Transverse colon (tissue), 4 donors: ENCODE measurements at regions not wholly inside any gene's neighbourhood (a gene's known extent, or its start where the extent isn't known, plus 50 kb on each side); places are given as distances from the start of the nearest gene placed in this dataset.

Experiments
- DNase-seq: peaks from one replicate; pipeline ENCODE4 v3.0.0-alpha.2; 2019
- H3K27ac ChIP-seq, 4 donors: fragments of 200-600 bp; sonication (generic); 2 replicates each; pipeline ENCODE4 v1.5.1; 2016 to 2018; ENCODE audit warnings: inconsistent platforms in 4 of 4
- H3K27me3 ChIP-seq: fragments of 200-600 bp; sonication (generic); 2 replicates; pipeline ENCODE4 v1.5.1; 2017; ENCODE audit warnings: inconsistent platforms
- H3K36me3 ChIP-seq, 4 donors: fragments of 200-600 bp; sonication (generic); 2 replicates each; pipeline ENCODE4 v1.5.1; 2017 to 2019; ENCODE audit warnings: inconsistent platforms in 4 of 4
- H3K4me1 ChIP-seq, 4 donors: fragments of 200-600 bp; sonication (generic); 2 replicates each; pipeline ENCODE4 v1.5.1; 2017 to 2020; ENCODE audit warnings: inconsistent platforms in 4 of 4
- H3K4me3 ChIP-seq, 4 donors: fragments of 200-600 bp; sonication (generic); 1 replicate in 1 of 4; 2 replicates in 3 of 4; pipeline versions ENCODE4 v1.5.1 to v1.6.1; 2017 to 2019; ENCODE audit warnings: inconsistent platforms in 4 of 4
- H3K9me3 ChIP-seq, 2 donors: fragments of 200-600 bp; sonication (generic); 2 replicates each; pipeline ENCODE4 v1.5.1; 2017 to 2019; ENCODE audit warnings: inconsistent platforms in 2 of 2
- EP300 ChIP-seq: sonication (generic); formaldehyde crosslinking; IDR thresholded peaks from one replicate; pipeline ENCODE4 v1.6.1; 2017; ENCODE audit warnings: antibody characterized with exemption, low read depth
- POLR2A ChIP-seq: fragments of 450-650 bp; IDR thresholded peaks from one replicate; pipeline ENCODE4 v1.6.1; 2016; ENCODE audit warnings: antibody characterized with exemption, mild to moderate bottlenecking, moderate library complexity
- POLR2AphosphoS5 ChIP-seq, 3 donors: sonication (generic); formaldehyde crosslinking; IDR thresholded peaks; one replicate each; pipeline ENCODE4 v1.6.1; 2016; ENCODE audit warnings: antibody characterized with exemption in 3 of 3
- WGBS, 2 donors: methylation state at CpG; one replicate each; pipeline ENCODE4 v1.1.5; 2018; ENCODE audit warnings: low coverage in 1 of 2; 5-methylcytosine and 5-hydroxymethylcytosine counted together
- in situ Hi-C, 4 donors: fragments of 200-750 bp; cut with MboI; loops; one replicate each; pipeline versions ENCODE4 v1.15.0 to v1.15.1; 2017; ENCODE audit warnings: low sequenced_read_pairs in 3 of 4, low pct_ligation_motif_present in 1 of 4, low pct_unique_long_range_greater_than_20kb in 1 of 4
- intact Hi-C: fragments of 100-400 bp; cut with DNase I; formaldehyde crosslinking; loops from one replicate; pipeline ENCODE4 v1.15.1; 2023; ENCODE audit warnings: low total_unique reads
- TF ChIP-seq, protein P1 (sequence below), 5 experiments: fragments of 200-600 bp in 3 of 5; fragments of 450-650 bp in 2 of 5; sonication (generic) in 3 of 5; IDR thresholded peaks; 1 replicate in 2 of 5; 2 replicates in 3 of 5; pipeline ENCODE4 v1.5.1; 2016 to 2017; ENCODE audit warnings: antibody characterized with exemption in 5 of 5, inconsistent platforms in 3 of 5, mild to moderate bottlenecking in 2 of 5, moderate library complexity in 1 of 5

DNA sequence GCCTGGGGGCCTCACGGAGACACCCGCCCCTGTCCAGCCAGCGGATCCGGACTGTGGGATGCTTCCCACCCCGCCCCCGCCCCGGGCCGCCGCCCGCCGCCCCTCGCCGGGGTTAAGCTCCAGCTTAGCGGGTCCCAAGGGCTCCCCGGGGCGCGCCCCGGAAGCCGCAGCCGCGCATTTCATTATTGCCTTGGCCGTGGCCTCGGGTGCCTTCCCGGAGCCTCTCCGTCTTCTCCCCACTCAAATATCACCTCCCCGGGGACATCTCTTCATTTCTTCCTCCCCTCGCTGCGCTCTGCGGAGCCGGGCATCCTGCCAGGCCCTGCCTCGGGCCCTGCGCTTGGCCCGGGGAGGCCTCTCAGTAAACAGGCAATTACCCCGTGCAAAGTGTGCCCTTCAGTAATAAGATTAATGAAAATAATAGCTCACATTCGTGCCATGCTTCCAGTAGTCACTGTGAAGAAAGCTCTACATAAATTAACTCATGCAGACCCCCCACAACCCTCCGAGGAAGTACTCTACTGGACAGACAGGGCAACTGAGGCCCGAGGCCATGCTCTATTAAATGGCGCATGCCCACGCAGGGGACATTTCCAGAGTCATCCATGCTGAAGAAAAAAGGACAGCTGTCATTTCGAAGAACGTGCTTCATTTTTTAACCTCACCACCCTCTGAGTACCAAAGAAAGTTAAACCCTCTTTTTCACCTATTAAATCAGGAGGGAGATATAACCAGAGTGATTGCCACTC is 49.9 kb upstream of the LAPTM5 start:
- TF ChIP-seq, protein P1, sequence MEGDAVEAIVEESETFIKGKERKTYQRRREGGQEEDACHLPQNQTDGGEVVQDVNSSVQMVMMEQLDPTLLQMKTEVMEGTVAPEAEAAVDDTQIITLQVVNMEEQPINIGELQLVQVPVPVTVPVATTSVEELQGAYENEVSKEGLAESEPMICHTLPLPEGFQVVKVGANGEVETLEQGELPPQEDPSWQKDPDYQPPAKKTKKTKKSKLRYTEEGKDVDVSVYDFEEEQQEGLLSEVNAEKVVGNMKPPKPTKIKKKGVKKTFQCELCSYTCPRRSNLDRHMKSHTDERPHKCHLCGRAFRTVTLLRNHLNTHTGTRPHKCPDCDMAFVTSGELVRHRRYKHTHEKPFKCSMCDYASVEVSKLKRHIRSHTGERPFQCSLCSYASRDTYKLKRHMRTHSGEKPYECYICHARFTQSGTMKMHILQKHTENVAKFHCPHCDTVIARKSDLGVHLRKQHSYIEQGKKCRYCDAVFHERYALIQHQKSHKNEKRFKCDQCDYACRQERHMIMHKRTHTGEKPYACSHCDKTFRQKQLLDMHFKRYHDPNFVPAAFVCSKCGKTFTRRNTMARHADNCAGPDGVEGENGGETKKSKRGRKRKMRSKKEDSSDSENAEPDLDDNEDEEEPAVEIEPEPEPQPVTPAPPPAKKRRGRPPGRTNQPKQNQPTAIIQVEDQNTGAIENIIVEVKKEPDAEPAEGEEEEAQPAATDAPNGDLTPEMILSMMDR (IDR thresholded peaks at IDR 0.05) = no peak
- no peak for TF ChIP-seq EP300
- no peak for TF ChIP-seq POLR2AphosphoS5 (IDR thresholded peaks at IDR 0.05)
- TF ChIP-seq POLR2A = no peak
- H3K27me3 ChIP-seq = peaks cover 19% of the 10 kb centered on the region
- intact Hi-C loops = no loop called here
- DNase-seq = no peak
- H3K4me3 ChIP-seq = no peak overlapping the region
- peaks cover 12 to 27% (median 20%) of the 10 kb centered on the region in 4 donors for H3K4me1 ChIP-seq
- in situ Hi-C loops = no loop called here
- no peaks in the 10 kb centered on the region for H3K36me3 ChIP-seq
- 41 to 53% methylated on average over 3 to 32 of the region's 41 CpGs for WGBS, 2 donors
- H3K9me3 ChIP-seq = no peaks in the 10 kb centered on the region
- H3K27ac ChIP-seq = peak overlapping the region in 3 of 4 donors; percentile 34 to 83 (median 77)
